Endometrium (tissue), 2 donors: ENCODE measurements at regions not wholly inside any gene's neighbourhood (a gene's known extent, or its start where the extent isn't known, plus 50 kb on each side); places are given as distances from the start of the nearest gene placed in this dataset.
"Not testable (repeated sequence)": the region's sequence is repeated elsewhere in the genome, so short reads cannot be mapped to it uniquely, and the experiment has no call there.

ENCODE experiments used
- FAIRE-seq: peaks from 2 replicates; lab custom pipeline; 2012; peaks lifted over from hg19 to GRCh38; lab: Jason Lieb, UNC
- donor health status: control.
- donor health status: control.

- FAIRE-seq = not testable (repeated sequence)
Measured at GRCh38 chr5:32931438-32931837, 220.3 kb downstream of the NPR3 start.

DNA sequence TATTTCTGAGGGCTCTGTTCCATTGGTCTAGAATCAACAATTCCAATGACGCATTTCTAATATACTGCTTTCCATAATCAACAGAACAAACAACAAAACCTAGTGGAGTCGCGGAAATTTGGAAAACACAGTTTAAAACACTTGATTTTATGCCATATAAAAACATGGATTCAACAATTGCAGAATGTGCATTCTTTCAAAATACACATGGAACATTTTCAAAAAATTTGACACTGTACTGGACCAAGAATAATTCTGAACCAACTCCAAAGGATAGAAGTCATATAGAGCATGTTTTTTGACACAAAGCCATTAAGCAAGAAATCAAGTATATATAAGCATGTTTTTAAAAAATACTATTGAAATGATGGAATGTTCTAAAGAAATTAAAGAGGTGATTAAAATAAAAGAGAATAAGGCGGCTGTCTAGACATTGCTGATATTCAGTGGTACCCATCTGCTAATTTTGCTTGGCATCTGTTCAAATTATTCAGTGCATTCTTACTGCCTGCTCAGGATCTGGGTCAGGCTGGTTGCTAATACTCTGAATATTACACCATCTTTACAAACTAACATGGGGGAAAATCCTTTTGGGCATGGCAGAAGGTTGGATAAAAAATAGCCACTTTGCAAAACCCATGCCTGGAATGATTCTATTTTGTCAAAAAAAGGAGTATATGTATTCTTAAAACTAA, 221.3 kb downstream of the NPR3 start:
- FAIRE-seq = no peak

DNA sequence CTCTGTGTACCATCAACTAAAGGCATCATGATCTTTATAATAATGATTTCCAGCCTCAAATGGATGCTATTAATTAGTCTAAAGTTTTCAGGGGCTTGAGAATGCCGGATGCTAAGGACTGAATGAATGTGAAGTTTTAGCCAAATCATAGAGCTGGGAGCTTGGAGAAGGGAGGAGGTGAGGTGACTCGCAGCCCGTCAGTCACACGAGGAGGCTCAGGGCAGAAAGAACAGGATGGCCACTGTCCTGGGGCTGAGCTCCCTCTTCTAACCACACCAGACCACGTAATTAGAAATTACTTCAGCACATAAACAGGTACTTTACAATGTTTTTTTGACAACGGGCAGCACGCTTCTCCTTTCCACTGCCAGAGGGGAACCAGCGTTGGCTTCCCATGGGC, 222.6 kb downstream of the NPR3 start:
- no peak for FAIRE-seq

GRCh38 chr5:32934529-32934928, 223.4 kb downstream of the NPR3 start:
- FAIRE-seq = no peak

- FAIRE-seq = no peak
Measured at GRCh38 chr5:32935283-32935682, 224.2 kb downstream of the NPR3 start.

GRCh38 chr5:32936329-32936728, 225.2 kb downstream of the NPR3 start:
- FAIRE-seq = no peak

DNA sequence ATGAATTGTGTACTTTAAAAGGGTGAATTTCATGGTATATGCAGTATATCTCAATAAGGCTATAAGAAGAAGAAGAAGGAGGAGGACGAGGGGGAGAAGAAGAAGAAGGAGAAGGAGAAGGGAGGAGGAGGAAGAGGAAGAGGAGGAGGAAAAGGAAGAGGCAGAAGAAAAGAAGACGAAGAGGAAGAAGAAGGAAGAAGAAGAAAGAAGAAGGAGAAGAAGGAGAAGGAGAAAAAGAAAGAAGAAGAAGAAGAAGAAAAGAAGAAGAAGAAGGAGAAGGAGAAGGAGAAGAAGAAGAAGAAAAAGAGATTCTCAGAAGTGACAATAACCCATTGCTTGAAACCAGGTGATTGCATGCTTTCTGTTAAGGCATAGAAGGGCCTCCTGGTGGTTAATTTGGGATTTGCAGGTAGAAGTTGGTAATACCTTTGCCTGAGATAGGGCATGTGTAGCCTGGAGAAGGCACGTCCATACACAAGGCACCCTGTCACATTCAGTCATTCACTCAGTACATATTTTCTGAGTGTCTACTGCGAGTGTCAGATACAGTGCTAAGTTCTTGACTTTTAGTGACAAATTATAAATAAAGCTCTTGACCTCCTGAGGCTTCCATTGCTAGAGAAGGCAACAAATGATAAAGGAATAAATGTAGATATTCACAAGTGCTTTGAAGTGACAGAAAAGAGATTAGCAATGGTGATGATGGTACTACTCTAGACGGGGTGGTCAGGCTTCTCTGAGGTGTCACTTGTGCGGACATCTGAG, 231.3 kb downstream of the NPR3 start:
- FAIRE-seq = no peak

DNA sequence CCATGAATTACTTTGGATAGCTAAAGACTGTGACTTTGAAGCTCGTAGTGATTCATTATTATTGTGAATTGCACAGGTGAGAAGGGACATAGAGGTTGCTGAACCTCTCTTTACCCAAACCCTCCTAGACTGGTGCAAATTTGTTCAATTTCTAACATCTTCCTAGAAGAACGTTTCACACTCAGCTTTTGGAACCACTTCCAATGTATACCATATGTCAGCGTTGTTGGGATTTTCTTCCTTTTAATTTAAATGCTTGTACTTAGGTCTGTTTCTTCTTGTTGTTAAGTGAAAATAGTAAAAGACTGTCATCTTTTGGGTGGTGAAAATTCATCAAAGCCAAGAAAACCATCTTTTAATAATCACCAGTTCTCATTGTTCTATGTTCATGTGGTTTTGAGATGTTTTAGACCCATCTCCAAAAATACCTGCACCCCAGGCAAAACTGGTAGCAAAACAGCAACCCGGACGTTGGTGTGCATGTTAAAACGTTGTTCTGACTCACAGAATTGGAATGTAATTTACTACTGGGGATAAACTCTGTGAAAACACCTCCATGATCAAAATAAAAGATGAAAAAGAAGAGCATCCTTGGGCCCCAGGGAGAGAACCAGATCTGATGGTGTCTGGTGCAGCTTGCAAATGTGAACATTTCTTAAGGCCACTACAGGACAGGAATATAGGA, 238.3 kb downstream of the NPR3 start:
- no peak for FAIRE-seq

DNA sequence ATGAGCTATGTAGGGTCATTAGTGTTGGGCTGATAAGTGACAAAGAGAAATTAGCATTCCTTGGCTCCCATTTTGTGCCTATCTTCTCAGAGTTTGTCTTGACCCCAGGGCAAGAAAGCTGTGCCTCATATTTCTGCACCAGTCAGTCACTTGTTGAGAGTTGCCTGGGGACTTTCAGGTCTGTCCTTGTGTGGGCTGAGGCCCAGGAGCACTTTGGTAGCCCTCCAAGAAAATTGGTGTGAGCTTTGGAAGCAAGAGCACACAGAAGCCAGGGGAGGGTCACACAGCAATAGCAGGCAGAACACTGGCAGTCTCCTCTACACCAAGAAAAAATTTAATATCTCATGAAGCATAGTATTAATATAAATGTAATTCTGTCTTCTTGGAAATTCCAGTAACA, 239.9 kb downstream of the NPR3 start:
- FAIRE-seq = no peak

DNA sequence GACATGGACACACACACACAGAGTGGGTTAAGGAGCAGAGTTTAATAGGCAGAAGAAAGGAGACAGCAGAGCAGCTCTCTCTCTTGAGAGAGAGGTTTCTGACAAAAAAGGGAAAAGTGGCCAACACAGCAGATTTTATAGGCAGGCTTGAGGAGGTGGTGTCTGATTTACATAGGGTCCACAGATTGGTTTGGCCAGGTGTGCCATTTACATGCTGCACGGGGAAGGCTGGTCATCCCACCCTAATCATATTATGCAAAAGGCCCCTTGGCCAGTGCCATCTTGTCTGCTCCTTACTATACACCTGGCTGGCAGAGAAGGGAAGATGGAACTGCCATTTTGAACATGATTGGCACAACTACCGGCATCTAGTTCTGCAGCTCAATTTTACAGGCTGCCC, 240.8 kb downstream of the NPR3 start:
- no peak for FAIRE-seq

DNA sequence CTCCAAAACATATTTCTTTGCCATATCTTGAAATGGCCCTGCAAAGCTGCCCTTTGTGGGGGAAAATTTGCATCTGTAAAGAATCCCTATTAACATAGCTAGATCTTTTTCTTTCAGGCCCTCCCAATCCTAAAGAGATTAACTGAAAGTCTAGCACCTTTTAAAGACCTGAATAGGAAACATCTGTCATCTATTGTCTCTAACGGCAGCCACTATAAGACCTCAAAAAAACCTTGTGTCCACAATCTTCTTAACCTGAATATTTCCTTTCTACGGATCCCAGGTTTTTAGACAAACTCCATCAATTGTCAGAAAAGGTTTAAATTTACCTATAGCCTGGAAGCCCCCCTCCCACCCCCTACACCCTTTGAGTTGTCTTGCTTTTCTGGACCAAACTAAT, 241.3 kb downstream of the NPR3 start:
- FAIRE-seq = not testable (repeated sequence)

- FAIRE-seq = no peak
Measured at GRCh38 chr5:32953694-32954093, 242.6 kb downstream of the NPR3 start.

DNA sequence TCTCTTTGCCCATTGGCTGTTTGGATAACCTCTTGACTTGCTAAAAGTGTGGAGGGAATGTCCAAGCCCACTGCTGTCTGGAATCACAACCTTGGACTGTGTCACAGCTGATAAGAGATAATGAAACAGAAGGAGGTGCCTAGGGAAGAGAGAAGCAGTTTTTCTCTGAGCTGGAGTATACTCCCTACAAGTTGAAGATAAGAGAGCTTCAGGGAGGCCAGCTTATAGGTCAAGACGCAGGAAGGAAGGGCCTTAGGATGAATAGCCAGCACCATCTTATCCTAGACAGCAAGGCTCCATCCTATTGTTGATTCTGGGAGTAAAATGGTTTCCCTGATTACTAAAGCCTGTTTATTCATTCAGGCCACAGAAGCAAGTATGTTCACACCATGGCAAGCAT, 244.7 kb downstream of the NPR3 start:
- FAIRE-seq = no peak

DNA sequence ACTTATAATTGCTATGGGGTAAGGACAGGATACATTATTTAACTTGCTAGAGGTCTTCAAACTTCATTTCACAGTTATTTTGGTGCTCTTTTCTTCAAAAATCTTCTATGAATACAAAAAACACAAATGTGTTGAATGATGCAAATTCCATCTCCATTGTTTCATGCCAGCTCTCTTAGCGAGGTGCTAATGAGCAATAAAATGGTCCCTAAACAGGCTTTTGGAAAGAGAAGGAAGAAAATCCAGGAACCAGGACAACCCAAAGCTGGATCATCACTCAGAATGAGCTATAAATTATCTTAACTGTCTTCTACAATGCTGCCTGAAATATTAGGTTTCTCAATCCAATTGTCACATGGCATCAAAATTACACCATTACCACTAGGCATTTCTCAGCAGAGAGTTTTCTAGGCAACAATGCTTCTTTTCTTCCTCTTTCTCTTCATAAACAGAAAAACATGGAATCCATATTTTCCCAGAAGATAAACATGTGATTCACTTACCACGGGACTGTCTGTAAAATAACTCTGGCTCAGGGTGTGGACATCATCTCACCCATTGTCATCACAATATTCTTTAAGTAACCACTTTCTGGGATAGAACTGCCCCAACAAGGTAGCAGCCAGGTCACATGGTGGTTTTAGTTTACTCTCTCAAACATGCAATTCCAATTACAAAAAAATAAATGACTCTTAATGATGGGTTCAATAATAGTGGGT, 249.4 kb downstream of the NPR3 start:
- FAIRE-seq = no peak

- FAIRE-seq = no peak
Measured at GRCh38 chr5:32961059-32961415, 249.9 kb downstream of the NPR3 start.

DNA sequence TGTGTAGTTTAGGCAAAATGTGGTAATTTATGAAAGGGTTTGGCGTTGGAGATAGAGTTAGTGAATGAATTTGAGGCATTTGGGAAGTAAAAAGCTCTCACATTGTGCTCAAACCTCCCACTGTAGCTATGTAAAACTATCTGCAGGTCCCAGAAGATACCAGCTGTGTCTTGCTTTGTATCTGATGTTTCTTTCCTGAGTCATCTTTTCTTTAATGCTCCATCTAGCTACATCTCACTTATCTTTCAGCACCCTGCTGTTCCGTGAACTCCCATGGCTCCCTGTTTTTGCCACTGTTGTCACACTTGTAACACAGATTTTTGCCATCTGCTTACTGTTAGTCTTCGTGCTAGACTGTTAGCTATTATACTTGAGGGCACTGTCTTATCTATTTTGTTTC, 253.1 kb downstream of the NPR3 start:
- no peak for FAIRE-seq

DNA sequence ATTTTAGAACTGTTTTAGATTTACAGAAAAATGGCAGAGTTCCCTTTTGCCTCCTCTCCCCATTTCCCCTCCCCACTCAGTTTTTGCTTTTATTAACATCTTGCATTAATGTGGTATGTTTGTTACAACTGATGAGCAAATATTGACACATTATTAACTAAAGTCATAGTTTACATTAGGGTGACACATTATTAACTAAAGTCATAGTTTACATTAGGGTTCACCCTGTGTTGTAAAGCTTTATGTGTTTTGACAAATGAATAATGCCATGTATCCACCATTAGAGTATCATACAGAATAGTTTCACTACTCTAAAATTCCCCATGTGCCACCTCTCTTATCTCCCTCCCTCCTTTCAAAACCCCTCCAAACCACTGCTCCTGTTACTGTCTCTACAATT, 262.5 kb downstream of the NPR3 start:
- no peak for FAIRE-seq

GRCh38 chr5:32975656-32976375, 264.7 kb downstream of the NPR3 start:
- no peak for FAIRE-seq

DNA sequence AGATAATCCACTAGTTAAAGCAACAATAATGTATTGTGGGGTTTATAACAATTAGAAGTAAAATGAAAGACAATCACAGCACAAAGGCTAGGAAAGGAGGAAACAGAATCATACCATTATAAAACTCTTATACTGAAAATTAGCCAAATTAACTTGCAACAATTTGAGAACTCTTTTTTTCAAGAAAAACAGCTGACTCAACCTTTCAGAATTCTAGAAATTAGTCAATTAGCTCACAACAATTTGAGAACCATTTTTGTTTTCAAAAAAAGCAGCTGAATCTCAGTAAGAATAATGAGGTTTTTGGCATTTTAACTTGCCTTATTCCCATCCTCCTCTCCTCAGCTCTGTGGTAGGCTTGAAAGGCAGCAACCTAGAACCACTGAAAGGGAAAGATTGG, 269.9 kb downstream of the NPR3 start:
- FAIRE-seq = no peak

DNA sequence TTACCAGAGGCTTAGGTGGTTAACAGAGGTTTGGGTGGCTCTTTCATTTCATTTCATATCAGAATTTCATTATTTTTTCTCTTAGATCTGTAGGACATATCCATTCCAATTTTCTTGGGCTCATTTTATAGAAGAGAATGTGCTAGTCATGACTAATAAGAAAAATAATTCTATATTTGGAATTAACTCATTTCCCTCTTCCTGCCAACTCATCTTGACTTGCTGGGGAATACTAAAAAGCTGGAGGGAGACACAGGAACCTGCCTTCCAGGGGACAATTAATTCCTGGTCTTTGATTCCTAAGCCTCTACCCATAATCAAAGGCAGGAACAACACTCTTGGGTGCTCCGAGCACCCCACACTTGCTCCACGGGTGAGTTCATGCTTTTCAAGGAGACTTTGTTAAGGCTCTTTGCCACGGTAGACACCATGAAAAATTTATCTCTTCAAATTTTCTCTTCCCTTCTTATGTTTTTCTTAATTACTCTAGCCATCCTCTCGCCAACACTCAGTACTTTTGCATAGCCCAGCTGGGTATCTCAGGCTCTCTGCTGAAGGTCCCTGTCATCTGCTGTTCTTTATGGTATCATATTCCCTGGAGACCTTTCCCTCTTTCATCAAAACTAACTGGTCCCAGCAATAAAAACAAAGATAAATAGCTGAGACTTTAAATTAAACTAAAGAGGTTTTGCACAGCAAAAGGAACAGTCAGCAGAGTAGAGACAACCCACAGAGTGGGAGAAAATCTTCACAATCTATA, 273.9 kb downstream of the NPR3 start:
- no peak for FAIRE-seq

DNA sequence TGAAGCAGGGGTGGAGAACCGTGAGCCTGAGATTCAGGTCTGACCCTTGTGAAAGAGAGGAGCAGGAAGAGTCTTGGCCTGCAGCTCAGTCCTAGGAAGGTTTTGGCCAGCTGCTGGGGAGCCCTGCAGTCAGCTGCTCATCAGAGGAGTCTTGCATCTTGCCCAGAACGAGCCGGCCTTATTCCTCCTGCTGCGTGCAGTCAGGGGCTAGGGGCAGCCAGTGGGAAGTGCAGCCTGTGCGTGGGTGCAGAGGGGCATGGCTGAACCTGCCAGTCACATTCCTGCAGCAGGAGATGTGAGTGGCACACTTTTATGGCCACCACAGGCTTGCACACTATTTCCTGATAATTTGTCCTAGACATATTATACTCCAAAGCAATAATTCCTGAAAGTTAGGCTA, 278.7 kb downstream of the NPR3 start:
- no peak for FAIRE-seq
